Ishikawa (cell line): ENCODE measurements at regions not wholly inside any gene's neighbourhood (a gene's known extent, or its start where the extent isn't known, plus 50 kb on each side); places are given as distances from the start of the nearest gene placed in this dataset.

Source experiments
- CEBPB ChIP-seq: IDR thresholded peaks from 2 replicates; pipeline ENCODE4 v1.6.1; 2012
- CREB1 ChIP-seq: IDR thresholded peaks from 2 replicates; pipeline ENCODE4 v1.6.1; 2012; ENCODE audit warnings: low read depth
- EGR1 ChIP-seq: IDR thresholded peaks from 2 replicates; pipeline ENCODE4 v1.6.1; 2012
- EP300 ChIP-seq: IDR thresholded peaks from 2 replicates; pipeline ENCODE4 v1.6.1; 2012; ENCODE audit warnings: borderline replicate concordance
- MAX ChIP-seq: IDR thresholded peaks from 2 replicates; pipeline ENCODE4 v1.6.1; 2012
- NFIC ChIP-seq: IDR thresholded peaks from 2 replicates; pipeline ENCODE4 v1.6.1; 2012
- RAD21 ChIP-seq: IDR thresholded peaks from 2 replicates; pipeline ENCODE4 v1.6.1; 2012; ENCODE audit warnings: low read depth
- TAF1 ChIP-seq: IDR thresholded peaks from 2 replicates; pipeline ENCODE4 v1.6.1; 2012; ENCODE audit warnings: low read depth, mild to moderate bottlenecking
- USF1 ChIP-seq: IDR thresholded peaks from 2 replicates; pipeline ENCODE4 v1.6.1; 2012
- YY1 ChIP-seq: IDR thresholded peaks from 2 replicates; pipeline ENCODE4 v1.6.1; 2012; ENCODE audit warnings: low read depth
- ZBTB7A ChIP-seq: IDR thresholded peaks from 2 replicates; pipeline ENCODE4 v1.6.1; 2012; ENCODE audit warnings: low read depth
- TF ChIP-seq, protein P1 (sequence below): IDR thresholded peaks from 2 replicates; pipeline ENCODE4 v1.6.1; 2012; ENCODE audit warnings: low read depth, mild to moderate bottlenecking

DNA sequence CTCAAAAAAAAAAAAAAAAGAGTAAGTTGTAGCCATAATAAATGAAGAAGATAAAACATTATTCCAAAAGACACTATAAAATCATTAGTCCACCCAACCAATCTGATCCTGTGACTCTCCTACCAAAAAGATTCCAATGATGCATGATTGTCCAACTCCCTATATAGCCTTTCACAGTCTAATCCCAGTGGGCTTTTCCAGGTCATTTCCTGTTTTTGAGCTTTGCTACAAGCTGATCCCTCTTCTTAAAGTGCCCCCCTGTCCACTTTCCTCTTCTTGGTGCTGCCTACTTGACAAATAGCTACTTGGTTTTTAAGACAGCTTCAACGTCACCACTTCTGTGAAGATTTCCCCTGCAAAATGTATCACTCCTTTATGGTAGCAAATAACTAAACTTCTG lies 88.4 kb downstream of the SEMA4F start:
- TF ChIP-seq EGR1 (no peak), EP300 (no peak), CEBPB (no peak), NFIC (no peak), RAD21 (no peak), YY1 (no peak), TAF1 (no peak), CREB1 (no peak), ZBTB7A (no peak), USF1 (no peak), MAX (no peak)
- TF ChIP-seq, protein P1, sequence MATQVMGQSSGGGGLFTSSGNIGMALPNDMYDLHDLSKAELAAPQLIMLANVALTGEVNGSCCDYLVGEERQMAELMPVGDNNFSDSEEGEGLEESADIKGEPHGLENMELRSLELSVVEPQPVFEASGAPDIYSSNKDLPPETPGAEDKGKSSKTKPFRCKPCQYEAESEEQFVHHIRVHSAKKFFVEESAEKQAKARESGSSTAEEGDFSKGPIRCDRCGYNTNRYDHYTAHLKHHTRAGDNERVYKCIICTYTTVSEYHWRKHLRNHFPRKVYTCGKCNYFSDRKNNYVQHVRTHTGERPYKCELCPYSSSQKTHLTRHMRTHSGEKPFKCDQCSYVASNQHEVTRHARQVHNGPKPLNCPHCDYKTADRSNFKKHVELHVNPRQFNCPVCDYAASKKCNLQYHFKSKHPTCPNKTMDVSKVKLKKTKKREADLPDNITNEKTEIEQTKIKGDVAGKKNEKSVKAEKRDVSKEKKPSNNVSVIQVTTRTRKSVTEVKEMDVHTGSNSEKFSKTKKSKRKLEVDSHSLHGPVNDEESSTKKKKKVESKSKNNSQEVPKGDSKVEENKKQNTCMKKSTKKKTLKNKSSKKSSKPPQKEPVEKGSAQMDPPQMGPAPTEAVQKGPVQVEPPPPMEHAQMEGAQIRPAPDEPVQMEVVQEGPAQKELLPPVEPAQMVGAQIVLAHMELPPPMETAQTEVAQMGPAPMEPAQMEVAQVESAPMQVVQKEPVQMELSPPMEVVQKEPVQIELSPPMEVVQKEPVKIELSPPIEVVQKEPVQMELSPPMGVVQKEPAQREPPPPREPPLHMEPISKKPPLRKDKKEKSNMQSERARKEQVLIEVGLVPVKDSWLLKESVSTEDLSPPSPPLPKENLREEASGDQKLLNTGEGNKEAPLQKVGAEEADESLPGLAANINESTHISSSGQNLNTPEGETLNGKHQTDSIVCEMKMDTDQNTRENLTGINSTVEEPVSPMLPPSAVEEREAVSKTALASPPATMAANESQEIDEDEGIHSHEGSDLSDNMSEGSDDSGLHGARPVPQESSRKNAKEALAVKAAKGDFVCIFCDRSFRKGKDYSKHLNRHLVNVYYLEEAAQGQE, result no peak
